ENCODE measurements at regions not wholly inside any gene's neighbourhood (a gene's known extent, or its start where the extent isn't known, plus 50 kb on each side); places are given as distances from the start of the nearest gene placed in this dataset.

GRCh38 chr1:185593271-185593670 is 140.9 kb upstream of the HMCN1 start:
- ATAC-seq (no peak), DNase-seq (ENCODE audit: low spot score) (no peak)
- Mint-ChIP-seq H3K9me3 (peaks cover 4% of the 10 kb centered on the region), H3K36me3 (no peaks in the 10 kb centered on the region), H3K27me3 (no peaks in the 10 kb centered on the region), H3K4me1 (ENCODE audit: low read depth in 2 of 2) (peaks cover 21 to 27% of the 10 kb centered on the region in 2 donors), H3K4me3 (no peak overlapping the region), H3K27ac (no peak overlapping the region)

DNA sequence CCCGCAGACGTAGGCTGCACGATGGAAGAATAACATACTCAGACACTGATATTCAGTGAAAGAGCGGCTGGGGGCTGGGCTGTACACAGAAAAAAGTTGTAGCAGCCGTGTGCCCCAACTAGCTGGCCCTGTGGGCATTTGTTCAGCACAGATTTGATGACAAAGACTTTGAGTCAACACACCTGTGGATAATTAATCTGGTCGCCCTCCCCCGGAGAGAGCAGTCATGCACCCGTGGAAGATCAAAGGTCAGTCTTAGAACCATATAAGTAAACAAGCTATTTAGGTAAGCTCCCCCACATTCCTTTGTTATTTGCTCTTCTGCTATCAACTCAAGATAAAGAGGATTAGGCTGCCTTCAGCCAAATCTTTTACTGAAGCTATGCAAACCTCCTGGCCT is 148.4 kb upstream of the HMCN1 start:
- H3K4me1 Mint-ChIP-seq (ENCODE audit: low read depth in 2 of 2), result peaks cover 0 to 3% of the 10 kb centered on the region in 2 donors
- DNase-seq (ENCODE audit: low spot score), result no peak
- H3K27ac Mint-ChIP-seq, result no peak overlapping the region
- ATAC-seq, result no peak
- no peaks in the 10 kb centered on the region for H3K27me3 Mint-ChIP-seq
- no peaks in the 10 kb centered on the region for H3K9me3 Mint-ChIP-seq
- H3K4me3 Mint-ChIP-seq, result no peak overlapping the region
- peaks cover 10% of the 10 kb centered on the region for H3K36me3 Mint-ChIP-seq

- Mint-ChIP-seq H3K4me1 (ENCODE audit: low read depth in 2 of 2) (peaks cover 0 to 3% of the 10 kb centered on the region in 2 donors), H3K27me3 (no peaks in the 10 kb centered on the region), H3K9me3 (peaks cover 10% of the 10 kb centered on the region), H3K4me3 (no peak overlapping the region), H3K27ac (no peak overlapping the region), H3K36me3 (peaks cover 39% of the 10 kb centered on the region)
- no peak for DNase-seq (ENCODE audit: low spot score)
- ATAC-seq, result no peak
Measured at GRCh38 chr1:185581961-185582725, 152.0 kb upstream of the HMCN1 start.

GRCh38 chr1:185581020-185581419 is 153.2 kb upstream of the HMCN1 start:
- ATAC-seq (no peak), DNase-seq (ENCODE audit: low spot score) (no peak)
- peaks cover 39% of the 10 kb centered on the region for H3K36me3 Mint-ChIP-seq
- H3K4me3 Mint-ChIP-seq, result no peak overlapping the region
- H3K9me3 Mint-ChIP-seq, result peaks cover 10% of the 10 kb centered on the region
- no peak overlapping the region for H3K27ac Mint-ChIP-seq
- peaks cover 0 to 3% of the 10 kb centered on the region in 2 donors for H3K4me1 Mint-ChIP-seq (ENCODE audit: low read depth in 2 of 2)
- H3K27me3 Mint-ChIP-seq, result no peaks in the 10 kb centered on the region

GRCh38 chr1:185578293-185578692 is 155.9 kb upstream of the HMCN1 start:
- Mint-ChIP-seq H3K36me3 (peaks cover 39% of the 10 kb centered on the region), H3K27ac (no peak overlapping the region), H3K9me3 (peaks cover 14% of the 10 kb centered on the region), H3K27me3 (no peaks in the 10 kb centered on the region), H3K4me3 (no peak overlapping the region), H3K4me1 (ENCODE audit: low read depth in 2 of 2) (peaks cover 11 to 15% of the 10 kb centered on the region in 2 donors)
- DNase-seq (ENCODE audit: low spot score) (no peak), ATAC-seq (no peak)

- ATAC-seq (no peak), DNase-seq (ENCODE audit: low spot score) (no peak)
- Mint-ChIP-seq H3K9me3 (peaks cover 12% of the 10 kb centered on the region), H3K4me1 (ENCODE audit: low read depth in 2 of 2) (peaks cover 16 to 19% of the 10 kb centered on the region in 2 donors), H3K27ac (peak overlapping the region in 1 of 2 donors; percentile 6), H3K36me3 (peaks cover 15% of the 10 kb centered on the region), H3K27me3 (no peaks in the 10 kb centered on the region), H3K4me3 (no peak overlapping the region)
Measured at GRCh38 chr1:185574139-185574875, 159.9 kb upstream of the HMCN1 start.

DNA sequence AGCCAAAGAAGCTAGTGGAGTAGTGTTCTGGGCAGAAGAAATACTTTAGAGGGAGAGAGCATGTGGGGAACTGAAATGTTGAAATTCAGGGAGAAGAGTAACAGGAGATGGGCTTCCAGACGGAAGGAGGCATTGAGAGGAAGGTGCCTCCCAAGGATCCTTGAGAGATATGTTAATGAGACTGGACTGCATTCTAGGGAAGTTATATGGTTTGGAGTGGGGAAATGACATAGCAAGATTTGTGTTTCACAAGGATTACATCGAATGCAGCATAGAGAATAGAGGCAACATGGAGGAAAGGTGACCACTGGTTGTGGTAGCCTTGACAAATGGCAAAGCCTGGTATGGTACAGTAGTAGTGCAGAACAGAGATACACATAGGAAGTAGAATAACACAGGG is 160.5 kb upstream of the HMCN1 start:
- Mint-ChIP-seq H3K4me3 (no peak overlapping the region), H3K9me3 (peaks cover 7% of the 10 kb centered on the region), H3K27ac (no peak overlapping the region), H3K4me1 (ENCODE audit: low read depth in 2 of 2) (peaks cover 21 to 26% of the 10 kb centered on the region in 2 donors), H3K36me3 (peaks cover 9% of the 10 kb centered on the region), H3K27me3 (no peaks in the 10 kb centered on the region)
- no peak for DNase-seq (ENCODE audit: low spot score)
- no peak for ATAC-seq

GRCh38 chr1:185573162-185573561 is 161.0 kb upstream of the HMCN1 start:
- Mint-ChIP-seq H3K9me3 (peaks cover 5% of the 10 kb centered on the region), H3K4me3 (no peak overlapping the region), H3K27me3 (no peaks in the 10 kb centered on the region), H3K4me1 (ENCODE audit: low read depth in 2 of 2) (peaks cover 25 to 31% of the 10 kb centered on the region in 2 donors), H3K36me3 (peaks cover 5% of the 10 kb centered on the region), H3K27ac (no peak overlapping the region)
- DNase-seq (ENCODE audit: low spot score), result no peak
- ATAC-seq, result no peak

DNA sequence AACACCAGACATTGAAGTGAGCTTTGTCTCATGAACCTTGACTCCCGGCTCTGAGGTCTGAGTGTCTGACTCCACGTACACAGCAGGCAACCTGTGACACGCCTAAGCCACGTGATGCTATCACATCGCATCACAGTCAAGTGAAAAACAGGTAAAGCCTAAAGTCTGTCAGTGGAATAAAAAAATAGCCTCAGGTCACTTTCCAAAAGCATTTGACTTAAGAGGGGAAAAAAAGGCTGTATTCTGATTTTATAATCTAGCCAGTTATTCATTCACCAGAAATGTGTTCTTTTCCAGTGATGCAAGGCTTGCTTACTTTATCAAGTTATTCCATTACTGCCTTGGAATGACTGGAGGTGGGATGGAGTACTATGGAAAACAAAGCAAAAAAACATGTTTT is 163.2 kb upstream of the HMCN1 start:
- peaks cover 42 to 51% of the 10 kb centered on the region in 2 donors for H3K4me1 Mint-ChIP-seq (ENCODE audit: low read depth in 2 of 2)
- no peak overlapping the region for H3K4me3 Mint-ChIP-seq
- ATAC-seq (no peak), DNase-seq (ENCODE audit: low spot score) (no peak)
- peaks cover 5% of the 10 kb centered on the region for H3K9me3 Mint-ChIP-seq
- H3K27ac Mint-ChIP-seq, result peak overlapping the region in 1 of 2 donors; percentile 97
- no peaks in the 10 kb centered on the region for H3K36me3 Mint-ChIP-seq
- no peaks in the 10 kb centered on the region for H3K27me3 Mint-ChIP-seq

DNA sequence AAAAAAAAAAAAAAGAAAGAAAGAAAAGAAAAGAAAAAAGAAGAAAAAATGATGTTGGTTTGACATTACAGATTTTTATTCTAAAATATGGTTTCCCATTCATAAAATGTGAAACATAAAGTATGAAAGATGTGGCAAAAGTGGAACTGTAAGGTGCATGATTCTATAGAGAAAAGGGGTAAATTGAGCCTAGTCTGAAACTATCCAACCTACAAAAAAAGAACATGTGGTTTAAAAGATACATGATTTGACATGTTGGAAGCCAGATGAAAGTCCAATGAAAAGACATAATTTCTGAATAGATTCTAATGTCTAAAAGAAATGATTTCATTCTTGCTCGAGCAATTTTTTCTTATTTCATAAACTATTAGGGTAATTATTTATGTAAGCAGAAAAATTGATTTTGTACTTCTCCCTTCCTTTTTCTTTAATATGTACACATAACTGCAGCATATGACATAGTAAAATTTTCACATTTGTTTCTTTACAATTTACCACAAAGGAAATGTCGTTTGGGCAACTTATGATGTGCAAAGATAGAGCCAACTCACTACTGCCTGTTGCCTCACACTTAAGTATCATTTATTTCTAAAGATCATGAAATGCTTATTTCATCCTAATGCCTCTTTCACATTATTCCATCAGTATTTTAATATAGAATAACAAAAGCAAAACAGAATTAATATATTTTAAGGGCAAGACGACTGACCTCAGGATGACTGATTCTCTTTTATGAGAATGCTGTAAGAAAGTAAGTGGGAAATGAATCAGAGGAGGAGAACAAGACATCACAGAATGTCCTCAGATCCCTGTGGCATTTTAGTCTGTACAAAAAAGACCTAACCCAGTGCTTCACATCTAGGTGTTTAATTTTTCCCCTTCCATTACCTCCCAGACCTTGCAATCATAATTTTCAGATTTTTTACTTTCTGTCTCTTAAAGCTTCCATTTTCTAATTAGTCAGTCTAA is 165.8 kb upstream of the HMCN1 start:
- Mint-ChIP-seq H3K27me3 (no peaks in the 10 kb centered on the region), H3K4me3 (peak overlapping the region; percentile 81), H3K36me3 (no peaks in the 10 kb centered on the region), H3K4me1 (ENCODE audit: low read depth in 2 of 2) (peaks cover 34 to 43% of the 10 kb centered on the region in 2 donors), H3K27ac (peak overlapping the region; percentile 87 to 97), H3K9me3 (peaks cover 2% of the 10 kb centered on the region)
- no peak for DNase-seq (ENCODE audit: low spot score)
- peak; percentile 71 to 76 for ATAC-seq

- H3K4me1 Mint-ChIP-seq (ENCODE audit: low read depth in 2 of 2), result peaks cover 31 to 48% of the 10 kb centered on the region in 2 donors
- DNase-seq (ENCODE audit: low spot score) (no peak), ATAC-seq (no peak)
- H3K36me3 Mint-ChIP-seq, result no peaks in the 10 kb centered on the region
- no peaks in the 10 kb centered on the region for H3K9me3 Mint-ChIP-seq
- H3K27me3 Mint-ChIP-seq, result no peaks in the 10 kb centered on the region
- peak overlapping the region; percentile 87 to 97 for H3K27ac Mint-ChIP-seq
- H3K4me3 Mint-ChIP-seq, result peak overlapping the region; percentile 81
Measured at GRCh38 chr1:185567440-185567839, 166.8 kb upstream of the HMCN1 start.

DNA sequence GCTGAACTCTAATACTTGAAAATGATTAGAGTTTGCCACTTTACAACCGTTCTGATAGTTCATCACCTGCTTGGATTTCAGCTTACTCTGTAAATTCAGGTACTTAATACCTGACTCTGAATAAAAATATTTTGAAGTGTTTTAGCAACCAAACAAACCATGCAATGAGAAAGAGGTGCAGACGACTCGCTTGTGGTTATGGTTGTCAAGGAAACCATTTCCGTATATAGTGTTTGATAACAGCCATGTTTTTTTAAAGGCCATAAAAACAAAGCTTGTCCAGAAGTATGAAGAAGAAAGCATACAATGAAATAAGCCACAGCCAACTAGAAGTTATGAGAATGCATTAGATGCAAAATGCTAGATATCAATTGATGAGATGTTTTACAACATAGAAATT is 167.2 kb upstream of the HMCN1 start:
- no peaks in the 10 kb centered on the region for H3K9me3 Mint-ChIP-seq
- DNase-seq (ENCODE audit: low spot score) (peak; percentile 66), ATAC-seq (peak; percentile 75 to 83)
- H3K27ac Mint-ChIP-seq, result peak overlapping the region; percentile 87 to 97
- no peaks in the 10 kb centered on the region for H3K36me3 Mint-ChIP-seq
- H3K27me3 Mint-ChIP-seq, result no peaks in the 10 kb centered on the region
- H3K4me1 Mint-ChIP-seq (ENCODE audit: low read depth in 2 of 2), result peaks cover 31 to 51% of the 10 kb centered on the region in 2 donors
- H3K4me3 Mint-ChIP-seq, result peak overlapping the region; percentile 81

DNA sequence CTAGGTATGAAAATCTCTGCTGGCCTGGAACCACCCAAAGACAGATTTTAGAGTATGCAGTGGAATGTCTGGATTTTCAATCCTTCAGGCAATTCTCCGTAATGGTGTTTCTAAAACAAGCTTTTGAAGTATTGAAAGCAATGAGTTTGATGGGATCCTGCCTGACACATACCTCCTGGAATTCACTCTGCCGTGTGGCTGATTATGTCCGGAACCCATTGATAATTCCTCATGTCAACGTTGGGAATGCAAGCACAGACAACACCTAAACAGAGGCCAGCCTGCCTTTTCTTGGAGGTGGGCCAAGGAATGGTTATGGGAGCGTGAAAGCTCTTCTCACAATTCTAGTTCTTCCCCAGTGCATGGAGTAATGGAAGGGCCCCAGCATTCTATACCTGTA is 168.9 kb upstream of the HMCN1 start:
- peak overlapping the region in 1 of 2 donors; percentile 97 for H3K27ac Mint-ChIP-seq
- no peaks in the 10 kb centered on the region for H3K27me3 Mint-ChIP-seq
- ATAC-seq (no peak), DNase-seq (ENCODE audit: low spot score) (no peak)
- H3K4me1 Mint-ChIP-seq (ENCODE audit: low read depth in 2 of 2), result peaks cover 48 to 68% of the 10 kb centered on the region in 2 donors
- no peaks in the 10 kb centered on the region for H3K9me3 Mint-ChIP-seq
- no peaks in the 10 kb centered on the region for H3K36me3 Mint-ChIP-seq
- no peak overlapping the region for H3K4me3 Mint-ChIP-seq
